ENCODE measurements at regions not wholly inside any gene's neighbourhood (a gene's known extent, or its start where the extent isn't known, plus 50 kb on each side); places are given as distances from the start of the nearest gene placed in this dataset.
"Not testable (repeated sequence)": the region's sequence is repeated elsewhere in the genome, so short reads cannot be mapped to it uniquely, and the experiment has no call there.

GRCh38 chr5:159807586-159807985, 108.7 kb upstream of the ADRA1B start:
- intact Hi-C loops (cut with DNase I) = no loop called here
- DNase-seq = no peak

DNA sequence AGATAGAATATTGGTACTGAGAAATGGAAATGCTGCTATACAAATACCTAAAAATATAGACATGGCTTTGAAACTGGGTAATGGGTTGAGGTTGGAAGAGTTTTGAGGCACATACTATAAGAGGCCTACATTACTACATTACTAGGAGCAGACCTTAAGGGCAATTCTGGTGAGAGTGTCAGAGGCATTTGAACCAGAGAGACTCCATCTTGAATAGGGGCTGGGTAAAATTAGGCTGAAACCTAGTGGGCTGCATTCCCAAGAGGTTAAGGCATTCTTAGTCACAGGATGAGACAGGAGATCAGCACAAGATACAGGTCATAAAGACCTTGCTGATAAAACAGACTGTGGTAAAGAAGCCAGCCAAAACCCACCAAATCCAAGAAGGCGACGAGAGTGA, 104.6 kb upstream of the ADRA1B start:
- intact Hi-C loops (cut with DNase I) = no loop called here
- no peak for DNase-seq

DNA sequence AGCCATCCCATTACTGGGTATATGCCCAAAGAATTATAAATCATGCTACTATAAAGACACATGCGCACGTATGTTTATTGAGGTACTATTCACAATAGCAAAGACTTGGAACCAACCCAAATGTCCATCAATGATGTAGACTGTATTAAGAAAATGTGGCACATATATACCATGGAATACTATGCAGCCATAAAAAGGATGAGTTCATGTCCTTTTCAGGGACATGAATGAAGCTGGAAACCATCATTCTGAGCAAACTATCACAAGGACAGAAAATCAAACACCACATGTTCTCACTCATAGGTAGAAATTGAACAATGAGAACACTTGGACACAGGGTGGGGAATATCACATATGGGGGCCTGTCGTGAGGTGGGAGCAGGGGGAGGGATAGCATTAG, 103.5 kb upstream of the ADRA1B start:
- DNase-seq; intact Hi-C loops (cut with DNase I): not testable (repeated sequence)

DNA sequence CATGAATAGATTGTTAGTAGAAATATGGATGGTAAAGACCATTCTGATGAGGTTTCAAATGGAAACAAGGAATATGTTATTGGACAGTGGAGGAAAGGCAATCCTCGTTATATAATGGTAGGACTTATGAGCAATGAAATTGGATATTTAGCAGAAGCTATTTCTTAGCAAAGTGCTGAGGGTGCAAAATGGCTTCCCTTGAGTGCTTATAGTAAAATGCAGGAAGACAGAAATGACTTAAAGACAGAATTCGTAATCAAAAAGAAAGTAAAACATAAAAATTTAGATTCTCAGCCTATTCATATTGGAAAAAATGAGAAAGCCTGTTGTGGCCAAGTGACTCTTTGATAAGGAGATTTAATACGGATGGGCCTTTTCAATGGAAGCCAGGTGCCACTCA, 102.1 kb upstream of the ADRA1B start:
- intact Hi-C loops (cut with DNase I) = no loop called here
- no peak for DNase-seq

GRCh38 chr5:159814805-159815585, 101.3 kb upstream of the ADRA1B start:
- intact Hi-C loops (cut with DNase I) = no loop called here

DNA sequence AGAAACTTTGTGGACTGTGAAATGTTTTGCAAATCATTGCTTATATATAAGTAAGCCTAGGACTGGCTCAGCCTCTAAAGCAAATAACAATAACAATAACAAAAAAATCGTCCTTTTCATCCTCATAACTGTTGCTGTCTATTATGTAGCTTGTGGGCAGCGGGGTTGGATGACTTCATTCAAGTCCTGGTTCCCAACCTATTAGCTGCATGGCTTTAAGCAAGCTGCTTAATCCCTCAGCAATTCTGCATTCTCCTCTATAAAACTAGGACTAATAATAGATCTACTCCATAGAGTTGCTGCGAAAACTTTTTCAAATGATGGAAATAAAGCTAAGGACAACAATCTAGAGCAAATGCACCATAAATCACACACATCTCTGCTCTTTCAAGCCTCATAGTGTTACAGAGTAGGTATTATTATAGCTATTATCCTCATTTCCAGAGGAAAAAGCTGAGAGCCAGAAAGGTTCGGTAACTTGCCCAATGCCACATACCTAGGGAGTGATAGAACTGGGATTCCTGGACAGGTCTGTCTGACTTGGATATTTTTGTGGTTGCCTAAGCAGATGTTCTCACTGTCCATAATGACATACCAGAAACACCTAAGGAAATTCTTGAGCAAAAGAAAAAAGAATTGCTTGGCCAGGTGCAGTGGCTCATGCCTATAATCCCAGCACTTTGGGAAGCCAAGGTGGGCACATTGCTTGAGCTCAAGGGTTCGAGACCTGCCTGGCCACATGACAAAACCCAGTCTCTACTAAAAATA, 98.8 kb upstream of the ADRA1B start:
- intact Hi-C loops (cut with DNase I) = no loop called here
- no peak for DNase-seq

More at GRCh38 chr5:159814805-159815585, 101.3 kb upstream of the ADRA1B start:
- DNase-seq = no peak

DNA sequence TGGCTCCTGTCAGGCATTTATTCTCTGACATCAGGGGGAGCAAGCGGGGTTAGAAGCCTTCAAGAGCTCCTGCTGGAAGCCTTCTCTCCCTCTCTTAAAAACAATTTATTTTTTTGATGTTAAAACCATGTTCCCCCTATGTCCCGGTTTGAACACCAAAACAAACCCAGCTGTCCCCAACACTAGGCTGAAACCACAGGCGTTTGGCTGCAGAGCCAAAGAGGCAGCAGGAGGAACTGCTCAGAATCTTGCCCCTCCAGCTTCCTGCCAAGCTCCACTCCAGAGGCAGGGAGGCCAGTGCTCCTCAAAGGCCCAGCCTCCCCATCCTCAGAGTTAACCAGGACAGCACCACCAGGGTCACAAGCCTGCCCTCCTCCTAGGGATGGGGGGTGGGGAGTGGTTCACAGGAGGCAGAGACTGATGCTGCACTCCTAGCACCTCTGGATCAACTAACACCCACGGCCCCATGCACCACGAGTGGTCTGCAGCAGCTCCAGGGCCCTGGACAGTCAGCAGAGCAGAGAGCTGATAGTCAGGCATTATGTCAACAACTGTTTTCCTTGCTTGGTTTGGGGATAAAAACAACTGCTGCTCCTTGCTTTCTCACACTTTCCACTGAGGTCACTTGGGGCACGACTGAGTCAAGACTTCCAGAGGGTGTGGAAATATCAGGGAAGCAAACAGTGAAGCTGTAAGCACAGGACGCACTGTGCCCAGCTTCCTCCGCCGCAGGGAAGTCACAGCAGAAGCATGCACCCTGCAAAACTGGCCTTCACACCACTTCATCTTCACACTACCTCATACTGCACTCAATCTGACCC, 96.5 kb upstream of the ADRA1B start:
- intact Hi-C loops (cut with DNase I) = no loop called here
- DNase-seq = peak in 2 of 42 donors; percentile 8 to 46

DNA sequence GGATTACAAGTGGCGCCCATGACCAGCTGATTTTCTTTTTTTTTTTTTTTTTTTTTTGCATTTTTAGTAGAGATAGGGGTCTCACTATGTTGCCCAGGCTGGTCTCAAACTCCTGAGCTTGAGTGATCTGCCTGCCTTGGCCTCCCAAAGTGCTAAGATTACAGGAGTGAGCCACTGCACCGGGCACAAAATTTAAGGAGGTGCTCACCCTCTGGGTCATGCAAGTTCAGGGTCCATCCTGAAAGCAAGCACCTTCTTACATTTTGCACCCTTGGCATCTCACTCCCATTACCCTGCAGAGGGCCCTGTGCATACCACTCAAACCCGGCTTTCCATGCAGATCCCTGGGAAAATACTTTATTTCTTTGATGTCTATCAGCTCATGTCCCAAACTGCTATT, 95.6 kb upstream of the ADRA1B start:
- intact Hi-C loops (cut with DNase I) = no loop called here

GRCh38 chr5:159821461-159821940, 94.8 kb upstream of the ADRA1B start:
- no peak for DNase-seq
- intact Hi-C loops (cut with DNase I) = no loop called here

More for the DNA sequence above, 95.6 kb upstream of the ADRA1B start:
- no peak for DNase-seq

DNA sequence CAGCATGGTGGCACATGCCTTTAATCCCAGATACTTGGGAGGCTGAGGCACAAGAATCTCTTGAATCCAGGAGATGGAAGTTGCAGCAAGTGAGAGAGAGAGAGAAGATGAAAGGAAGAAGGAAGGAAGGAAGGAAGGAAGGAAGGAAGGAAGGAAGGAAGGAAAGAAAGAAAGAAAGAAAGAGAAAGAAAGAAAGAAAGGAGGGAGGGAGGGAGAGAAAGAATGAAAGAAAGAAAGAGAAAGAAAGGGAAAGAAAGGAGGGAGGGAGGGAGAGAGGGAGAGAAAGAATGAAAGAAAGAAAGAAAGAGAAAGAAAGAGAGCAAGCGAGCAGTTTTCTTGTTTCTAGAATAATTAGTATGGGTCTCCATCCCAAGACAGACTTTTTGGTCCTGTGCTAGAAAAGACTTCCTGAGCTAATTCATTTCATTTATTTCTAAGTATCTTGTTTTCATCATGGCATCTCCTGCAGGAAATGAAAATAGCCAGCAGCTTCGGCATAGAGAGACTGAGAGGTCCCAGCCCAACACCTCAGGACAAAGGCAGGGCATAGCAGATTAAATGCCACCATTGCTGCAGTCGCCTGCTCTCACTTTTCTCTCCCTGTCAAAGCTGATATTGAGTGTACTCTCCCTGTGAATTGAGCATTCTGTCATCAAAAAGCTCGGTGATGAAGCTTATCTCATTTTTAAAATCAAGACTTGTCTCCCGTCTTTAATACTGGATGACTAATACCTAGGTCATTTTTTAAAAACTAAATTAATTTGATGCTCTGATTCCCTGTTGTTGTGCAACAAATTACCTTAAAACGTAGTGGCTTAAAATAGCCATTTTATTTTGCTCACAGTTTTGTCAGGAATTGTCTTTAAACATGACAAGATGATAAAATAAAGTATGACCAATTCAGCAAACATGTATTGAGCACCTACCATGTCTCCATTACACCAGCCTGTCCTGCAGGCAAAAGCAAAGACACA, 91.8 kb upstream of the ADRA1B start:
- no peak for DNase-seq
- intact Hi-C loops (cut with DNase I) = no loop called here

DNA sequence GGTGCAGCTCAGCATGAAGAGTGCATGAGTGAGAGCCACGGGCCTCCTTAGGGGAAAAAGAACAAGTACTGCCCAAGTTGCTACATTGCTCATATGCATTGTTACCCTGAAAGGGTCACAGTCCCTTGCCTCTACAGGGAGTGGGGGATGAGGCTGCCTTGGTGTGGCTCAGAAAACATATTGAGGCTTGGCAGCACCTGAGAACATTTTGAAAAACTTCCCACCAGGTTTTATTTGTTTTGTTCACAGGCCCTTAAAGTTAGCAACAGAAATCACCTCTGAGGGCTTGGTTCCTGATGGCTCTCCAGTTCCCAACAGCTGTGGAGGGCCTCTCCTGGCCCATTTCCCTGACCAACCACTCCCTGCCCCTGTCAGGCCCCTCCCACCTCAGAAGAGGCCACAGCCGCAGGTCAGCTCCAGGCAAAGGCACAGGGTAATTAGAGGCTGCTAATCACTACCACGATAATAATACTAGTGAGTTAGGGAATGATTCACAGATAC, 90.7 kb upstream of the ADRA1B start:
- intact Hi-C loops (cut with DNase I) = no loop called here
- no peak for DNase-seq

GRCh38 chr5:159826351-159827214, 89.7 kb upstream of the ADRA1B start:
- DNase-seq = peak in 4 of 42 donors; percentile 9 to 52 (median 17)
- intact Hi-C loops (cut with DNase I) = no loop called here

DNA sequence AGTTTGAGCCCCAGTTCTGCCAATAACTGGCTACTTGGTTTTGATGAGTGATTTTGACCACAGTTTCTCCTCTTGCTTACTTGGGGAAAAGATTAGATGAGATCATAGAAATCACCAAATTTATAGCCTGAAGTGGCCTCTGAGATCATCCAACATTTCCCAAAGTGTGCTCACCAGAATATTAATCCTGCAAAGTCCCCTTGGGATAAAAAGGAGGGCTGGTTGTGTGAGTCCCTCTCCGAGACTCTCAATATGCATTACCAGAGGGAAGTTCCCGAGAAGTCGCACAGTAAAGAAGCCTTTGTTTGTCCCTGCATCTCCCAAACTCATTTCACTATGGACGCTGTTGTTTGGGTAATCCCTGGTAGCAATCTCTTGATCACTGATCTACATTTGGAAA, 88.4 kb upstream of the ADRA1B start:
- intact Hi-C loops (cut with DNase I) = no loop called here
- DNase-seq = no peak

DNA sequence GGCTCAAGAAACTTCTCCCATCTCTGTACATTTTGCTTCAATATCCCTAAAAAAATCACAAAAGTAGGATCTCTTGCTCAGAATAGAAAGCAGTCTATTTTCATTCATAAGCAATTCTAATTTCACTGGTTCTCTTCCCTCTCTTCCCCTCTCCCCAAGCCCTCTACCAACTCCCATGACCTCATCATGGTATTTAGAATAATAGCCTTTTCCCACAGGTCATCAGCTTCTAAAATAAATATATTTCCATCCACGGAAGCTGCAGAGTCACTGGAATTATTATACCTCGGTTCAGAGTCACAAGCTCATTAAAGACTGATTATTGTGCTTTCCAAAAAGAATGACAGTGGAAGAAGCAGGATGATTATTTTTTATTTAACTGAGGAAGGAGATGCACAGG, 84.2 kb upstream of the ADRA1B start:
- intact Hi-C loops (cut with DNase I) = no loop called here

DNA sequence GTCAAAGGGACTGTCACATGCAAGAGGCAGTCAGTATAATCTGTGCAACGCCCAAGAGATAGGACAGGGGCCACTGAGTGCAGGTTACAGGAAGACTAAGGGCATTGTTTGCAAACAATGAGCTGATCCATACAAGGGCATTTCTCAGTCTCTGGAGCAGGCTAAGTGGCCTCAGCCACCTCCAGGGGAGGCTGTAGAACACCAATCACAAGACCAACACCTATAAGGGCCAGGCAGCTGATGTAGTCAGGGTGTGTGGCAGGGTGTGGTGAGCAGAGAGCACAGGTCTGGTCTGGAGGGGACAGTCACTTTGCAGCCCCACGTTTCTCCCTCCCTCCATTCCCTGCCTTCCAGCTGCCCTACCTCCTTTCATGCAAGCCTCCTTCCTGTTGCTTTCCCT, 83.2 kb upstream of the ADRA1B start:
- intact Hi-C loops (cut with DNase I) = no loop called here
- DNase-seq = no peak

More for the DNA sequence above, 84.2 kb upstream of the ADRA1B start:
- DNase-seq = no peak

DNA sequence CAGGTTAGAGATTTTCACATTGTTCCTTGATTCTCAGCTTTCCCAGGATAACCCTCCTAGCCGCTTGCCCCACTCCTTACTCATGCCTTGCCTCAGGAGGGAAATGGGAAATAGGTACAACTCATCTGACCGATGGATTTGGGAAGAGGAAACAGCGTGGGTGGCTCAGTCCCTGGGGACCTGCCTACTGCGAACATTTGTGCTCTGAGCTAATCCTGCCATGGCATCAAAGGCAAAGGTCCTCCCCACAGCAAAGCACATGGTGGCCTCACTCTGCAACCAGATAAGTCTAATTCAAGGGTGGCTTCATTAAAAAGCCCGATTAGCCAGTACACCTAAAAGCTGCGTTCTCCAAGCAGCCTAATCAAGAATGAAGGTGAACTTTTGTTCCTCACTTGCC, 82.4 kb upstream of the ADRA1B start:
- DNase-seq = no peak
- intact Hi-C loops (cut with DNase I) = no loop called here

DNA sequence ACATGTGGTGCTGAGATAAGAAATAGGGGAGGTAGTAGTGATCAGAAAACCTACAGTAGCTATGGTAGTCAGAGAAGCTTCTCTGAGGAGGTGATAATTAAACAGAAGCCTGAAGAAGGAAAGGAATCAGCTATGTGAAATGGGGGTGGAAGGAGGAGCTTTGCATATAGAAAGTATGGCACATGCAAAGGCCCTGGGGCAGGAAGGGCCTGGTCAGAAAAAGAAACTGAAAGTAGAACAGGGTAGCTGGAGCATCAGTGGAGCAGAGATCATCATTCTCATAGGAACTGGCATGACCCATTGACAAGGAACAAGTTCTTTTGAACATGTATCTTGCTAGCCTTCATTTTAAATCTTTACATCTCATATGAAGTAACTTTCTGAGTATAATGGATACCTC, 80.7 kb upstream of the ADRA1B start:
- intact Hi-C loops (cut with DNase I) = no loop called here
- DNase-seq = no peak
